ENCODE measurements at regions not wholly inside any gene's neighbourhood (a gene's known extent, or its start where the extent isn't known, plus 50 kb on each side); places are given as distances from the start of the nearest gene placed in this dataset.

- H3K27ac ChIP-seq (ENCODE audit: low read depth in 2 of 2, low read length in 1 of 2) = no peak overlapping the region
- H2AFZ ChIP-seq (ENCODE audit: low read depth) = no peak overlapping the region
- H3K27me3 ChIP-seq (ENCODE audit: insufficient read depth) = no peaks in the 10 kb centered on the region
- no peaks in the 10 kb centered on the region for H3K9me2 ChIP-seq
- H3F3A ChIP-seq (replicated peaks; ENCODE audit: insufficient read depth) = no peaks in the 10 kb centered on the region
- no peaks in the 10 kb centered on the region for H3K36me3 ChIP-seq (replicated peaks in 1 of 2; ENCODE audit: control insufficient read depth in 1 of 2, insufficient read depth in 2 of 2, low read length in 1 of 2)
- ChIA-PET CTCF (no interaction called here), POLR2A (no interaction called here)
- H3K9ac ChIP-seq = no peak overlapping the region
- no peaks in the 10 kb centered on the region for H3K79me2 ChIP-seq (ENCODE audit: insufficient read depth)
- no peaks in the 10 kb centered on the region for H4K20me1 ChIP-seq (ENCODE audit: insufficient read depth)
- 22% methylated on average over 4 of the region's 4 CpGs for WGBS (ENCODE audit: low lambda C conversion rate)
- H3K4me1 ChIP-seq (ENCODE audit: control insufficient read depth in 1 of 2, insufficient read depth in 2 of 2, low read depth in 1 of 2, low read length in 1 of 2) = no peaks in the 10 kb centered on the region
- TF ChIP-seq TAF1 (IDR thresholded peaks at IDR 0.05; ENCODE audit: borderline replicate concordance, low read depth, low read length) = no peak
- TF ChIP-seq SMC3 (IDR thresholded peaks at IDR 0.05; ENCODE audit: low read depth, low read length) = no peak
- no peak for TF ChIP-seq FOXM1 (IDR thresholded peaks at IDR 0.05; ENCODE audit: low read depth)
- no peak for TF ChIP-seq YY1 (IDR thresholded peaks at IDR 0.05; ENCODE audit: low read depth)
- TF ChIP-seq MXI1 (IDR thresholded peaks at IDR 0.05; ENCODE audit: low read depth, low read length) = no peak
- no peak for TF ChIP-seq EZH2phosphoT487 (IDR thresholded peaks at IDR 0.05; ENCODE audit: borderline replicate concordance, low read depth)
- TF ChIP-seq NFIC (IDR thresholded peaks at IDR 0.05; ENCODE audit: borderline replicate concordance) = no peak
- no peak for TF ChIP-seq RAD21 (IDR thresholded peaks at IDR 0.05; ENCODE audit: low read length)
- no peak for TF ChIP-seq GABPA (IDR thresholded peaks at IDR 0.05; ENCODE audit: low read depth)
- TF ChIP-seq CHD2 (IDR thresholded peaks at IDR 0.05; ENCODE audit: low read length, partially characterized antibody) = no peak
- no peak for TF ChIP-seq REST (IDR thresholded peaks at IDR 0.05; ENCODE audit: low read depth, low read length)
- no peak for TF ChIP-seq JUND (IDR thresholded peaks at IDR 0.05)
- TF ChIP-seq, protein P1, sequence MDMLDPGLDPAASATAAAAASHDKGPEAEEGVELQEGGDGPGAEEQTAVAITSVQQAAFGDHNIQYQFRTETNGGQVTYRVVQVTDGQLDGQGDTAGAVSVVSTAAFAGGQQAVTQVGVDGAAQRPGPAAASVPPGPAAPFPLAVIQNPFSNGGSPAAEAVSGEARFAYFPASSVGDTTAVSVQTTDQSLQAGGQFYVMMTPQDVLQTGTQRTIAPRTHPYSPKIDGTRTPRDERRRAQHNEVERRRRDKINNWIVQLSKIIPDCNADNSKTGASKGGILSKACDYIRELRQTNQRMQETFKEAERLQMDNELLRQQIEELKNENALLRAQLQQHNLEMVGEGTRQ (IDR thresholded peaks at IDR 0.05; ENCODE audit: borderline replicate concordance, low read depth, low read length) = no peak
- TF ChIP-seq, protein P2, sequence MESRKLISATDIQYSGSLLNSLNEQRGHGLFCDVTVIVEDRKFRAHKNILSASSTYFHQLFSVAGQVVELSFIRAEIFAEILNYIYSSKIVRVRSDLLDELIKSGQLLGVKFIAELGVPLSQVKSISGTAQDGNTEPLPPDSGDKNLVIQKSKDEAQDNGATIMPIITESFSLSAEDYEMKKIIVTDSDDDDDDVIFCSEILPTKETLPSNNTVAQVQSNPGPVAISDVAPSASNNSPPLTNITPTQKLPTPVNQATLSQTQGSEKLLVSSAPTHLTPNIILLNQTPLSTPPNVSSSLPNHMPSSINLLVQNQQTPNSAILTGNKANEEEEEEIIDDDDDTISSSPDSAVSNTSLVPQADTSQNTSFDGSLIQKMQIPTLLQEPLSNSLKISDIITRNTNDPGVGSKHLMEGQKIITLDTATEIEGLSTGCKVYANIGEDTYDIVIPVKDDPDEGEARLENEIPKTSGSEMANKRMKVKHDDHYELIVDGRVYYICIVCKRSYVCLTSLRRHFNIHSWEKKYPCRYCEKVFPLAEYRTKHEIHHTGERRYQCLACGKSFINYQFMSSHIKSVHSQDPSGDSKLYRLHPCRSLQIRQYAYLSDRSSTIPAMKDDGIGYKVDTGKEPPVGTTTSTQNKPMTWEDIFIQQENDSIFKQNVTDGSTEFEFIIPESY (IDR thresholded peaks at IDR 0.05; ENCODE audit: borderline replicate concordance, low read depth) = no peak
- TF ChIP-seq TEAD4 (IDR thresholded peaks at IDR 0.05; ENCODE audit: borderline replicate concordance, insufficient read depth) = no peak
- no peak for TF ChIP-seq MEF2A (IDR thresholded peaks at IDR 0.05; ENCODE audit: borderline replicate concordance, low read depth)
- no peak for TF ChIP-seq RXRA (IDR thresholded peaks at IDR 0.05; ENCODE audit: borderline replicate concordance, low read depth)
- no peak for TF ChIP-seq NRF1 (IDR thresholded peaks at IDR 0.05; ENCODE audit: low read depth, low read length)
- no peak for TF ChIP-seq IRF3 (IDR thresholded peaks at IDR 0.05; ENCODE audit: low read depth, low read length)
- DNase-seq = no peak
- H3K4me2 ChIP-seq = no peak overlapping the region
- no peak overlapping the region for H3K4me3 ChIP-seq (ENCODE audit: low read depth in 2 of 2, low read length in 1 of 2)
- H3K9me3 ChIP-seq = no peaks in the 10 kb centered on the region
Observed at GRCh38 chr6:99073223-99073622, 125.5 kb upstream of the FBXL4 start.
